Body of pancreas (tissue), 4 donors: ENCODE measurements at regions not wholly inside any gene's neighbourhood (a gene's known extent, or its start where the extent isn't known, plus 50 kb on each side); places are given as distances from the start of the nearest gene placed in this dataset.

Experiments used
- ATAC-seq: fragments of 150-250 bp; one replicate; pipeline ENCODE4 v1.9.1; 2016
- DNase-seq, 4 donors: peaks; one replicate each; pipeline ENCODE4 v3.0.0-alpha.2; 2019
- H3K27ac ChIP-seq, 4 donors: fragments of 200-600 bp; sonication (generic); 1 replicate in 3 of 4; 2 replicates in 1 of 4; pipeline versions ENCODE4 v1.5.1 to v1.6.1; 2016 to 2019; ENCODE audit warnings: mild to moderate bottlenecking in 1 of 4, mixed read lengths in 1 of 4, moderate library complexity in 1 of 4
- H3K27me3 ChIP-seq, 2 donors: fragments of 200-600 bp; sonication (generic); one replicate each; pipeline ENCODE4 v1.6.0; 2016; ENCODE audit warnings: mild to moderate bottlenecking in 1 of 2
- H3K36me3 ChIP-seq, 2 donors: fragments of 200-600 bp; sonication (generic); replicated peaks in 1 of 2; 2 replicates each; pipeline ENCODE4 v1.5.1; 2016; ENCODE audit warnings: low read depth in 2 of 2; ENCODE audit not compliant: insufficient read depth in 1 of 2
- H3K4me1 ChIP-seq: fragments of 200-600 bp; sonication (generic); one replicate; pipeline ENCODE4 v1.6.0; 2016
- H3K4me3 ChIP-seq, 2 donors: fragments of 200-600 bp; sonication (generic); 1 replicate in 1 of 2; 2 replicates in 1 of 2; pipeline ENCODE4 v1.5.1; 2016 to 2019
- H3K9me3 ChIP-seq, 3 donors: fragments of 200-600 bp; sonication (generic); 1 replicate in 2 of 3; 2 replicates in 1 of 3; pipeline ENCODE4 v1.5.1; 2016
- POLR2A ChIP-seq, 3 donors: fragments of 450-650 bp; IDR thresholded peaks; one replicate each; pipeline ENCODE4 v1.6.1; 2016; ENCODE audit warnings: antibody characterized with exemption in 3 of 3, mild to moderate bottlenecking in 2 of 3
- WGBS, 2 donors: methylation state at CpG; one replicate each; pipeline ENCODE4 v1.1.5; 2017; 5-methylcytosine and 5-hydroxymethylcytosine counted together
- intact Hi-C: fragments of 100-400 bp; cut with DNase I; formaldehyde crosslinking; loops from one replicate; pipeline ENCODE4 v1.15.1; 2023
- TF ChIP-seq, protein P1 (sequence below), 7 experiments: fragments of 450-650 bp in 4 of 7; fragments of 200-600 bp in 3 of 7; sonication (generic) in 3 of 7; IDR thresholded peaks; one replicate each; pipeline ENCODE4 v1.5.1; 2016 to 2019; ENCODE audit warnings: antibody characterized with exemption in 7 of 7

DNA sequence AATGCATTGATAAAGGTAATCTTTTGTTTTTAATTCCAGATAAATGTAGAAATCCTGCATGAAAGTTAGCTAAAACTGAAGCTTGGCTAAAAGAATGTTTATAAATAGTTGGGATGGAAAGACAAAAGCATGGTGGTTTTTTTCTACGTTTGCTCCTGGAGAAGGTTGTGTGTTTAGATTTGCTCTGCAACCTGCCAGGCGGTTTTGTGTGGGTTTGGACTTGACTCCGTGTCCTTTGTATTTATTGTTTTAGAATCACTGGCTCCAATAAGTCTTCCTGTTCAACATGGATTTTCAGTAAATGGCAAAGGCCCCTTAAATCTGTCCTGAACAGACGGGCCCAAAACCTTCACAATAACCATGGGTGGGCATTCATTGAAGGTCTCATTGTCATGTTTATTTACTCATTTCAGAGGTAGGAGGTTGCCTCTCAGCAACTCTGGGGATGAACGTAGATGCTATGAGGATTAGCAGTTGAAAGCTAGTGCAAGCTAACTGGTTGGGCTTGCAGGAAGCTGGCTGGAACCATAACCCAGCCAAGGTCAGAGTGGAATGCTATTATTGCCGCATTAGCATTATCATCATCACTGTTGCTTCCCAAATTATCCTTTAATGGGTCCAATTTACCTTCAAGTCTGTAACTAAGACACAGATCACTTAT is 60.6 kb upstream of the ADAMTS9 start:
- Histone ChIP-seq H3K9me3 (no peaks in the 10 kb centered on the region), H3K36me3 (no peaks in the 10 kb centered on the region), H3K27me3 (no peaks in the 10 kb centered on the region), H3K27ac (no peak overlapping the region), H3K4me1 (no peaks in the 10 kb centered on the region), H3K4me3 (no peak overlapping the region)
- intact Hi-C loops: no loop called here
- TF ChIP-seq POLR2A (IDR thresholded peaks at IDR 0.05): no peak
- TF ChIP-seq, protein P1, sequence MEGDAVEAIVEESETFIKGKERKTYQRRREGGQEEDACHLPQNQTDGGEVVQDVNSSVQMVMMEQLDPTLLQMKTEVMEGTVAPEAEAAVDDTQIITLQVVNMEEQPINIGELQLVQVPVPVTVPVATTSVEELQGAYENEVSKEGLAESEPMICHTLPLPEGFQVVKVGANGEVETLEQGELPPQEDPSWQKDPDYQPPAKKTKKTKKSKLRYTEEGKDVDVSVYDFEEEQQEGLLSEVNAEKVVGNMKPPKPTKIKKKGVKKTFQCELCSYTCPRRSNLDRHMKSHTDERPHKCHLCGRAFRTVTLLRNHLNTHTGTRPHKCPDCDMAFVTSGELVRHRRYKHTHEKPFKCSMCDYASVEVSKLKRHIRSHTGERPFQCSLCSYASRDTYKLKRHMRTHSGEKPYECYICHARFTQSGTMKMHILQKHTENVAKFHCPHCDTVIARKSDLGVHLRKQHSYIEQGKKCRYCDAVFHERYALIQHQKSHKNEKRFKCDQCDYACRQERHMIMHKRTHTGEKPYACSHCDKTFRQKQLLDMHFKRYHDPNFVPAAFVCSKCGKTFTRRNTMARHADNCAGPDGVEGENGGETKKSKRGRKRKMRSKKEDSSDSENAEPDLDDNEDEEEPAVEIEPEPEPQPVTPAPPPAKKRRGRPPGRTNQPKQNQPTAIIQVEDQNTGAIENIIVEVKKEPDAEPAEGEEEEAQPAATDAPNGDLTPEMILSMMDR (IDR thresholded peaks at IDR 0.05): no peak
- no peak for ATAC-seq
- no peak for DNase-seq
- WGBS, 2 donors: 82 to 84% methylated on average over 6 of the region's 6 CpGs

DNA sequence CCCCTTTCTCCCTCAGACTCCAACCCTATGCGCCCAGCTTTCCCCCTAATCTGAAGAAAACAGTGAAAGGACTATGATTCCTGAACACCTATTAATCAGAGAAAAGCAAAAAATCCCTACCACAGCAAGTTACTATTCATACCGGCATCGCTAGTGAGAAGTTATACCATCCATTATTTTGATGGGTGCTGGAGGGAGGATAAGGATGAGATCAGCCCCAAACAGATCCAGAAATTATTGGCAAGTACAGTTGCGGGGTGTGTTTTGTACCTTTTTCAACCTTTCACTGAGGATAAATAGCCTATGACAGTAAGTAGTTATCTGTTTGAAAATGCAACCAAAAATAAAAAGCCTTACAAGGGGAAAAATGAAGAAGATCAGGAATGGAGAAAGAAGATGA is 59.9 kb upstream of the ADAMTS9 start:
- Histone ChIP-seq H3K27me3 (no peaks in the 10 kb centered on the region), H3K4me1 (no peaks in the 10 kb centered on the region), H3K27ac (no peak overlapping the region), H3K4me3 (no peak overlapping the region), H3K9me3 (no peaks in the 10 kb centered on the region), H3K36me3 (no peaks in the 10 kb centered on the region)
- ATAC-seq (no peak), DNase-seq (no peak)
- intact Hi-C loops: no loop called here
- TF ChIP-seq POLR2A (IDR thresholded peaks at IDR 0.05): no peak
- TF ChIP-seq, protein P1 (IDR thresholded peaks at IDR 0.05): no peak
- 79 to 83% methylated on average over 4 of the region's 4 CpGs for WGBS, 2 donors

DNA sequence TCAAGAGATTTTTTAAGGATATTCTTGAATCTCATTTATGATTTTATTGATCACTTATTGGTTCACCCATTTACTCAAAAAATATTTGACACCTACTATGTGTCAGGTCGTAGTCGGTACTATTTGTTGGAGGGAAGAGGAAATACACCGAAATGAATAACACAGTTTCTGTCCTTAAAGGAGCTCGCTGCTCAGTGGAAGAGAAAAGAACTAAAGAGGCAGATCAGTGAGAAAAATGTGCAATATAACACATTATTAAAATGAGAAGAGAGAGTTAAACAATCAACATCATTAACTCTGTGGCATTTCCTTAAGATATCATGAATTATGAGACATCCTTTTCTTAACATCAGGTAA is 56.1 kb upstream of the ADAMTS9 start:
- ATAC-seq (no peak), DNase-seq (no peak)
- H3K27ac ChIP-seq: no peak overlapping the region
- H3K4me3 ChIP-seq: no peak overlapping the region
- intact Hi-C loops: no loop called here
- no peaks in the 10 kb centered on the region for H3K4me1 ChIP-seq
- 63 to 70% methylated on average over 4 of the region's 4 CpGs for WGBS, 2 donors
- H3K36me3 ChIP-seq: no peaks in the 10 kb centered on the region
- TF ChIP-seq, protein P1 (IDR thresholded peaks at IDR 0.05): no peak
- TF ChIP-seq POLR2A (IDR thresholded peaks at IDR 0.05): no peak
- no peaks in the 10 kb centered on the region for H3K27me3 ChIP-seq
- no peaks in the 10 kb centered on the region for H3K9me3 ChIP-seq

DNA sequence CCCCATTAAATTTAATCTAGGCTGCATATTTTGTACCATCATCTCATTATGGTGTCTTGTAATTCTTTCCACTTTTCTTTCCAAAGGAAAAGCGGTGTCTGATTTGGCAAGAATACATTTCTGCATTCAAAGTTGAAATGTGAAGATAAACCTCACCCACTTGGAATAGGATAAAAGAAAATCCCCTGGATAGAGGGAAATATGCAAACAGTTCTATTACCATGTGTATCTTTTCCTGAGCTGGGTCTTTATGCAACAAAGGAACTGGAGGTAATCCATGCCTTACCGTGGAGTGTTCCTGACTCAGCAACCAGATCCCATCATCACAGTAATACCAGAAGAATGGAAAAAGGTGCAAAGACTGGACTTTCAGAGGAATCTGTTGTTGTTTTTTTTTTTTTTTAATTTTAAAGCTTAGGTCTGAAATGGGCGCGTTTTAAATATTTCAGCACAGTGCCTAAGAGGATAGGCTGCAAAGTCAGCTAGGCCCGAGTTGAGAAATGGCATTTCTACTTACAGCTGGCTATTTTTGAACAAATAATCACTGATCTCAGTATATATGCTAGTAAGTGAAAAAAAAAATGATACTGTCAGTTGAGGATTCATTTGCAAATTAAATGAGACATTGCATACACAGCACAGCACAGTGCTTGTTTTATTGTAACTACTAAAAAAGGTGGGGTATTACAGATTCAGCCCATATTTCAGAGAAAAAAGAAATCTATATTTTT is 55.5 kb upstream of the ADAMTS9 start:
- Histone ChIP-seq H3K4me3 (no peak overlapping the region), H3K4me1 (no peaks in the 10 kb centered on the region), H3K36me3 (no peaks in the 10 kb centered on the region), H3K27me3 (no peaks in the 10 kb centered on the region), H3K9me3 (no peaks in the 10 kb centered on the region), H3K27ac (no peak overlapping the region)
- ATAC-seq (no peak), DNase-seq (no peak)
- TF ChIP-seq, protein P1 (IDR thresholded peaks at IDR 0.05): no peak
- no peak for TF ChIP-seq POLR2A (IDR thresholded peaks at IDR 0.05)
- 79 to 81% methylated on average over 5 of the region's 5 CpGs for WGBS, 2 donors
- intact Hi-C loops: no loop called here

DNA sequence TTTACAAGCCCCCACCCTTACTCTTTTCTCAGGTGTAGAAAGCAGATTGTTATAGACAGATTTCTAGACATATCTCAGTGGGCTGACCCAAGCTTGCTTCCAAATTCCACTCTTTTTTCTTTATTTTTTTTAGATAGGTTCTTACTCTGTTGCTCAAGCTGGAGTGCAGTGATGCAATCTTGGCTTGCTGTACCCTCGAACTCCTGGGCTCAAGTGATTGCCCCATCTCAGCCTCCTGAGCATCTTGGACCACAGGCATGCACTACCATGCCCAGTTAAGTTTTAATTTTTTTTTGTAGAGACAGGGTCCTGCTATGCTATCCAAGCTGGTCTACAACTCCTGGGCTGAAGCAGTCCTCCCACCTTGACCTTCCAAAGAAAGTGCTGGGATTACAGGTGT is 53.5 kb upstream of the ADAMTS9 start:
- H3K27ac ChIP-seq: no peak overlapping the region
- no peaks in the 10 kb centered on the region for H3K4me1 ChIP-seq
- no peaks in the 10 kb centered on the region for H3K36me3 ChIP-seq
- ATAC-seq (no peak), DNase-seq (peak in 3 of 4 donors; percentile 19 to 23 (median 21))
- intact Hi-C loops: no loop called here
- TF ChIP-seq, protein P1 (IDR thresholded peaks at IDR 0.05): no peak
- TF ChIP-seq POLR2A (IDR thresholded peaks at IDR 0.05): no peak
- no peaks in the 10 kb centered on the region for H3K9me3 ChIP-seq
- WGBS, 2 donors: 67 to 73% methylated on average over 1 of the region's 1 CpG
- no peaks in the 10 kb centered on the region for H3K27me3 ChIP-seq
- H3K4me3 ChIP-seq: no peak overlapping the region
